Endothelial cell of umbilical vein (primary cell): ENCODE measurements at regions not wholly inside any gene's neighbourhood (a gene's known extent, or its start where the extent isn't known, plus 50 kb on each side); places are given as distances from the start of the nearest gene placed in this dataset.

Source experiments
- BruUV-seq: library from RNA; stranded (reverse); fragments of 400-500 nt; replicated peaks from 2 replicates; lab custom pipeline; 2021; lab: Mats Ljungman, UMichigan
- CTCF ChIA-PET: fragments of 300-600, 350-600 bp; sonication (Branson Sonifier 250); formaldehyde crosslinking; loops from one replicate; lab custom pipeline; 2021; ENCODE audit warnings: antibody characterized with exemption, inconsistent platforms; lab: Charles Lee
- POLR2A ChIA-PET: fragments of 300-600, 350-600 bp; sonication (Branson Sonifier 250); formaldehyde crosslinking; loops from one replicate; lab custom pipeline; 2021; ENCODE audit warnings: antibody characterized with exemption, inconsistent platforms; lab: Charles Lee
- DNase-seq: peaks from one replicate; pipeline ENCODE4 v3.0.0-alpha.2; 2011; ENCODE audit warnings: low read depth, low spot score
- FAIRE-seq: peaks from 2 replicates; lab custom pipeline; 2011; peaks lifted over from hg19 to GRCh38; lab: Jason Lieb, UNC
- H2AFZ ChIP-seq: 2 replicates; pipeline ENCODE4 v1.6.0; 2012; ENCODE audit warnings: low read depth, low read length, control low read depth, inconsistent platforms
- H3K27ac ChIP-seq: 2 replicates; pipeline ENCODE4 v1.5.1; 2011; ENCODE audit warnings: low read depth, mild to moderate bottlenecking, control low read depth, low read length, moderate library complexity; ENCODE audit not compliant: insufficient read depth
- H3K27me3 ChIP-seq, 2 experiments: 2 replicates each; pipeline versions ENCODE4 v1.6.0 to v1.6.1; 2011; ENCODE audit warnings: low read length in 2 of 2, mixed read lengths in 1 of 2; ENCODE audit not compliant: control insufficient read depth in 2 of 2, insufficient read depth in 2 of 2
- H3K36me3 ChIP-seq, 2 experiments: 2 replicates in 1 of 2; 3 replicates in 1 of 2; pipeline ENCODE4 v1.5.1; 2011; ENCODE audit warnings: low read length in 2 of 2, mild to moderate bottlenecking in 1 of 2, moderate library complexity in 1 of 2; ENCODE audit not compliant: control insufficient read depth in 2 of 2, insufficient read depth in 2 of 2; ENCODE audit errors: extremely low read depth in 1 of 2
- H3K4me1 ChIP-seq: 3 replicates; pipeline ENCODE4 v1.5.1; 2011; ENCODE audit warnings: mild to moderate bottlenecking, low read length; ENCODE audit not compliant: control insufficient read depth, insufficient read depth; ENCODE audit errors: extremely low read depth
- H3K4me2 ChIP-seq: 2 replicates; pipeline ENCODE4 v1.6.1; 2011; ENCODE audit warnings: low read length, control low read depth, mixed read lengths; ENCODE audit not compliant: insufficient read depth
- H3K4me3 ChIP-seq, 3 experiments: fragments of 200-600 bp in 1 of 3; sonication (generic), shearing (Covaris generic) in 1 of 3; replicated peaks in 1 of 3; 2 replicates each; pipeline ENCODE4 v1.5.1; 2011 to 2016; ENCODE audit warnings: control low read depth in 3 of 3, low read length in 3 of 3, mild to moderate bottlenecking in 2 of 3, inconsistent platforms in 1 of 3, low read depth in 1 of 3, moderate library complexity in 1 of 3; ENCODE audit not compliant: insufficient read depth in 1 of 3
- H3K79me2 ChIP-seq: 2 replicates; pipeline ENCODE4 v1.6.0; 2012; ENCODE audit warnings: low read length, inconsistent platforms; ENCODE audit not compliant: control insufficient read depth, insufficient read depth
- H3K9ac ChIP-seq: replicated peaks from 2 replicates; pipeline ENCODE3; 2011; ENCODE audit warnings: low read length, control low read depth; ENCODE audit not compliant: insufficient read depth; ENCODE audit errors: extremely low read depth
- H3K9me1 ChIP-seq: replicated peaks from 3 replicates; pipeline ENCODE4 v1.6.0; 2011; ENCODE audit warnings: mild to moderate bottlenecking, low read length; ENCODE audit not compliant: control insufficient read depth, insufficient read depth; ENCODE audit errors: extremely low read depth
- H3K9me3 ChIP-seq: replicated peaks from 2 replicates; pipeline ENCODE4 v1.5.1; 2012; ENCODE audit warnings: low read length, inconsistent platforms; ENCODE audit not compliant: control insufficient read depth, insufficient read depth
- H4K20me1 ChIP-seq: replicated peaks from 2 replicates; pipeline ENCODE3; 2011; ENCODE audit warnings: mild to moderate bottlenecking, low read length; ENCODE audit not compliant: control insufficient read depth, insufficient read depth; ENCODE audit errors: extremely low read depth
- CTCF ChIP-seq, 2 donors: IDR thresholded peaks; 1 replicate in 1 of 2; 2 replicates in 1 of 2; pipeline ENCODE4 v1.5.1; 2011; ENCODE audit warnings: low read length in 2 of 2, mild to moderate bottlenecking in 2 of 2, moderate library complexity in 2 of 2, control low read depth in 1 of 2, inconsistent platforms in 1 of 2, low read depth in 1 of 2; ENCODE audit not compliant: insufficient read depth in 1 of 2; ENCODE audit errors: extremely low read depth in 1 of 2
- EZH2 ChIP-seq: IDR thresholded peaks from 2 replicates; pipeline ENCODE4 v1.6.1; 2012; ENCODE audit warnings: borderline replicate concordance, low read depth, mild to moderate bottlenecking, moderate library complexity, low read length, inconsistent platforms; ENCODE audit not compliant: severe bottlenecking
- FOS ChIP-seq: IDR thresholded peaks from 2 replicates; pipeline ENCODE4 v1.6.1; 2011; ENCODE audit warnings: mild to moderate bottlenecking, low read length, moderate library complexity, borderline replicate concordance; ENCODE audit not compliant: insufficient read depth
- GATA2 ChIP-seq: IDR thresholded peaks from 2 replicates; pipeline ENCODE4 v1.7.0; 2011; ENCODE audit warnings: low read depth, mild to moderate bottlenecking, moderate library complexity, mixed read lengths, low read length; ENCODE audit not compliant: insufficient read length, insufficient read depth
- JUN ChIP-seq: IDR thresholded peaks from 2 replicates; pipeline ENCODE4 v1.6.1; 2011; ENCODE audit warnings: borderline replicate concordance, low read depth; ENCODE audit not compliant: insufficient read length, insufficient read depth
- MAX ChIP-seq: IDR thresholded peaks from 2 replicates; pipeline ENCODE4 v1.6.1; 2011; ENCODE audit not compliant: insufficient read depth, insufficient read length
- MYC ChIP-seq: IDR thresholded peaks from one replicate; pipeline ENCODE4 v1.6.1; 2011; ENCODE audit warnings: mild to moderate bottlenecking, low read depth, low read length
- POLR2A ChIP-seq: IDR thresholded peaks from 2 replicates; pipeline ENCODE4 v1.6.1; 2012; ENCODE audit warnings: low read depth, mild to moderate bottlenecking, control low read depth, low read length
- POLR2AphosphoS5 ChIP-seq: IDR thresholded peaks from 2 replicates; pipeline ENCODE4 v1.6.1; 2012; ENCODE audit warnings: low read depth, mild to moderate bottlenecking, control low read depth, low read length, moderate library complexity; ENCODE audit not compliant: insufficient read depth
- dilution Hi-C: fragments of 300-500 bp; cut with MboI; formaldehyde crosslinking; loops from one replicate; pipeline ENCODE4 v1.15.0; 2019; ENCODE audit warnings: low sequenced_read_pairs; ENCODE audit not compliant: extremely low pct_ligation_motif_present
- intact Hi-C: fragments of 100-400 bp; cut with micrococcal nuclease; formaldehyde crosslinking; loops from one replicate; pipeline ENCODE4 v1.10.0; 2022

GRCh38 chr5:66239034-66239433 lies 94.9 kb downstream of the SREK1 start:
- no peaks in the 10 kb centered on the region for H3K4me1 ChIP-seq
- H3K9me3 ChIP-seq, result no peaks in the 10 kb centered on the region
- H3K27ac ChIP-seq, result no peak overlapping the region
- CTCF ChIA-PET, result interaction anchor here (1.0 kb wide), 1 partner anchor 67 kb away, joined by 3 read pairs; no protein-coding TSS in a partner anchor
- no peak for FAIRE-seq
- H3K36me3 ChIP-seq, result no peaks in the 10 kb centered on the region
- peaks cover 0 to 6% of the 10 kb centered on the region in 2 experiments for H3K27me3 ChIP-seq
- POLR2A ChIA-PET, result no interaction called here
- no peak overlapping the region for H3K4me3 ChIP-seq
- no peaks in the 10 kb centered on the region for H3K79me2 ChIP-seq
- H2AFZ ChIP-seq, result no peak overlapping the region
- intact Hi-C loops, result no loop called here
- no TSS peak for BruUV-seq
- no peaks in the 10 kb centered on the region for H3K9me1 ChIP-seq
- no peaks in the 10 kb centered on the region for H4K20me1 ChIP-seq
- no peak overlapping the region for H3K9ac ChIP-seq
- no peak for DNase-seq
- dilution Hi-C loops, result no loop called here
- TF ChIP-seq POLR2AphosphoS5 (no peak), JUN (no peak), GATA2 (no peak), FOS (no peak), EZH2 (no peak), MYC (no peak), POLR2A (no peak), CTCF (IDR thresholded peaks at IDR 0.05; ENCODE audit: extremely low read depth in 1 of 2, insufficient read depth in 1 of 2, low read depth in 1 of 2, low read length in 2 of 2) (no peak), MAX (no peak)
- no peak overlapping the region for H3K4me2 ChIP-seq
